CD4-positive, alpha-beta T cell (primary cell): ENCODE measurements at regions not wholly inside any gene's neighbourhood (a gene's known extent, or its start where the extent isn't known, plus 50 kb on each side); places are given as distances from the start of the nearest gene placed in this dataset.

Source experiments
- ATAC-seq: fragments of 200-7000 bp; cut with Tn5 transposase; one replicate; pipeline ENCODE4 v1.10.0; 2022; ENCODE audit warnings: mild to moderate bottlenecking; ENCODE audit not compliant: poor library complexity
- CTCF ChIA-PET: fragments of 350-600 bp; sonication (Branson Sonifier 250); formaldehyde crosslinking; loops from one replicate; lab custom pipeline; 2021; ENCODE audit warnings: antibody characterized with exemption, inconsistent platforms; lab: Charles Lee
- POLR2A ChIA-PET: fragments of 350-600 bp; sonication (Branson Sonifier 250); formaldehyde crosslinking; loops from one replicate; lab custom pipeline; 2021; ENCODE audit warnings: antibody characterized with exemption, inconsistent platforms; lab: Charles Lee
- DNase-seq, 14 experiments: peaks; one replicate each; pipeline ENCODE4 v3.0.0-alpha.2; 2013 to 2020; ENCODE audit warnings: mixed read lengths in 2 of 14
- H3K27ac ChIP-seq, 2 donors: one replicate each; pipeline versions ENCODE4 v1.5.1 to v1.7.0; 2013; ENCODE audit warnings: low read length in 2 of 2, low read depth in 1 of 2, mild to moderate bottlenecking in 1 of 2
- H3K27me3 ChIP-seq, 2 experiments: 1 replicate in 1 of 2; 2 replicates in 1 of 2; pipeline versions ENCODE4 v1.6.1 to v1.7.0; 2013; ENCODE audit warnings: low read length in 2 of 2, control low read depth in 1 of 2, mild to moderate bottlenecking in 1 of 2, moderate library complexity in 1 of 2; ENCODE audit not compliant: insufficient read depth in 2 of 2, control insufficient read depth in 1 of 2
- H3K36me3 ChIP-seq: one replicate; pipeline ENCODE4 v1.6.1; 2013; ENCODE audit warnings: low read length, control low read depth; ENCODE audit not compliant: insufficient read depth
- H3K4me1 ChIP-seq: one replicate; pipeline ENCODE4 v1.6.1; 2013; ENCODE audit warnings: low read length, control low read depth; ENCODE audit not compliant: insufficient read depth
- H3K4me3 ChIP-seq: one replicate; pipeline ENCODE4 v1.5.1; 2013; ENCODE audit warnings: mild to moderate bottlenecking, low read length, moderate library complexity
- H3K9me3 ChIP-seq, 2 experiments: 1 replicate in 1 of 2; 2 replicates in 1 of 2; pipeline versions ENCODE4 v1.6.1 to v1.7.0; 2013; ENCODE audit warnings: low read length in 2 of 2, mild to moderate bottlenecking in 2 of 2, control low read depth in 1 of 2, moderate library complexity in 1 of 2; ENCODE audit not compliant: control insufficient read depth in 1 of 2, insufficient read depth in 1 of 2
- H3K27ac Mint-ChIP-seq: one replicate; pipeline ENCODE4 v1.8.0; 2020; ENCODE audit warnings: mixed read lengths
- H3K27me3 Mint-ChIP-seq: one replicate; pipeline ENCODE4 v1.8.0; 2021; ENCODE audit warnings: mixed read lengths
- H3K36me3 Mint-ChIP-seq: one replicate; pipeline ENCODE4 v1.8.0; 2021; ENCODE audit warnings: low read depth, mixed read lengths
- H3K4me1 Mint-ChIP-seq: one replicate; pipeline ENCODE4 v1.8.0; 2021; ENCODE audit warnings: low read depth, mixed read lengths
- H3K4me3 Mint-ChIP-seq: one replicate; pipeline ENCODE4 v1.8.0; 2020; ENCODE audit warnings: mild to moderate bottlenecking, mixed read lengths
- H3K9me3 Mint-ChIP-seq: one replicate; pipeline ENCODE4 v1.8.0; 2020; ENCODE audit warnings: mixed read lengths
- intact Hi-C, 2 experiments: fragments of 100-400 bp; cut with DNase I in 1 of 2; cut with micrococcal nuclease in 1 of 2; formaldehyde crosslinking; loops; one replicate each; pipeline versions ENCODE4 v1.15.1 to v1.9.0; 2023 to 2025; cut with DNase I, micrococcal nuclease
- TF ChIP-seq, protein P1 (sequence below): fragments of 200-600 bp; IDR thresholded peaks from one replicate; pipeline ENCODE4 v1.8.0; 2022; ENCODE audit warnings: antibody characterized with exemption, mild to moderate bottlenecking

DNA sequence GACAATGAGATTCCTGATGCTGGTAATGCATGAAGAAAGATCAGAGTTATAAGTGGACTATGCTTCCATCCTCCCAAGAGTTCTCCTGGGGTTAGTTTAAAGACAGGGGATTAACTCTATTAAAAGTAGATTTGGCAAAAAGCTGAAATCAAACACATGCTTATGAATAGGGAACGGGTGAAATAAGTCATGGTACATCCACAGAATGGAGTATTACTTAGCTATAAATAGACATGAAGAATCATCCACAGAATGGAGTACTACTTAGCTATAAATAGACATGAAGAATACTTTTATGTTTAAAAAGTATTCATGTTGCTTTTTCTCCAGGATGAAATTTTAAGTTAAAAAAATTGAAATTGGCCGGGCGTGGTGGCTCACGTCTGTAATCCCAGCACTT lies 596.4 kb upstream of the B3GAT1 start:
- Histone ChIP-seq H3K9me3 (no peaks in the 10 kb centered on the region), H3K4me3 (no peak overlapping the region), H3K27ac (no peak overlapping the region), H3K27me3 (peaks cover 3 to 4% of the 10 kb centered on the region in 2 experiments), H3K4me1 (no peaks in the 10 kb centered on the region), H3K36me3 (no peaks in the 10 kb centered on the region)
- ATAC-seq (no peak), DNase-seq (no peak)
- H3K4me1 Mint-ChIP-seq, result no peaks in the 10 kb centered on the region
- H3K27me3 Mint-ChIP-seq, result peaks cover 17% of the 10 kb centered on the region
- no peak overlapping the region for H3K4me3 Mint-ChIP-seq
- TF ChIP-seq, protein P1, sequence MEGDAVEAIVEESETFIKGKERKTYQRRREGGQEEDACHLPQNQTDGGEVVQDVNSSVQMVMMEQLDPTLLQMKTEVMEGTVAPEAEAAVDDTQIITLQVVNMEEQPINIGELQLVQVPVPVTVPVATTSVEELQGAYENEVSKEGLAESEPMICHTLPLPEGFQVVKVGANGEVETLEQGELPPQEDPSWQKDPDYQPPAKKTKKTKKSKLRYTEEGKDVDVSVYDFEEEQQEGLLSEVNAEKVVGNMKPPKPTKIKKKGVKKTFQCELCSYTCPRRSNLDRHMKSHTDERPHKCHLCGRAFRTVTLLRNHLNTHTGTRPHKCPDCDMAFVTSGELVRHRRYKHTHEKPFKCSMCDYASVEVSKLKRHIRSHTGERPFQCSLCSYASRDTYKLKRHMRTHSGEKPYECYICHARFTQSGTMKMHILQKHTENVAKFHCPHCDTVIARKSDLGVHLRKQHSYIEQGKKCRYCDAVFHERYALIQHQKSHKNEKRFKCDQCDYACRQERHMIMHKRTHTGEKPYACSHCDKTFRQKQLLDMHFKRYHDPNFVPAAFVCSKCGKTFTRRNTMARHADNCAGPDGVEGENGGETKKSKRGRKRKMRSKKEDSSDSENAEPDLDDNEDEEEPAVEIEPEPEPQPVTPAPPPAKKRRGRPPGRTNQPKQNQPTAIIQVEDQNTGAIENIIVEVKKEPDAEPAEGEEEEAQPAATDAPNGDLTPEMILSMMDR, result no peak
- ChIA-PET POLR2A (no interaction called here), CTCF (no interaction called here)
- H3K36me3 Mint-ChIP-seq, result no peaks in the 10 kb centered on the region
- no peaks in the 10 kb centered on the region for H3K9me3 Mint-ChIP-seq
- no peak overlapping the region for H3K27ac Mint-ChIP-seq
- intact Hi-C loops, result no loop called here

DNA sequence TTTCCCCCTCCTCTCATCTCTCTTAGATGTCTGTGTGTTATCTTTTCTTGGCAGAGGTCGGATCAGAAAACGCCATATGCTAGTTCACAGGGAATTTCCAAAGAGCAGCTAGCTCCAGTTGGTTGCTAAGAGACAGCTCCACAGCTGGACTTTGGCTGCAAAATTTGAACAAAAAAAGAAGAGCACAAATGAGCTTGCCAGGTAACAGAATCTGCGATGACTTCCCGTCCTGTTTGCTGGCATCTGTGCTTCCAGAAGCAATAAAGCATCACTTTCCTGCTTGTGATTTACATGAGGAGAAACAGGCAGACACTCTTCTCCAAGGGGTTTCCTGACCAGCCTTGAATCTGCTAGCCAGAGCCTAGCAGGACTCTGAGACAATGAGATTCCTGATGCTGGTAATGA lies 596.0 kb upstream of the B3GAT1 start:
- Mint-ChIP-seq H3K27me3 (peaks cover 13% of the 10 kb centered on the region), H3K9me3 (no peaks in the 10 kb centered on the region), H3K4me3 (no peak overlapping the region), H3K36me3 (no peaks in the 10 kb centered on the region), H3K27ac (no peak overlapping the region), H3K4me1 (no peaks in the 10 kb centered on the region)
- DNase-seq (no peak), ATAC-seq (no peak)
- no peaks in the 10 kb centered on the region for H3K36me3 ChIP-seq
- no peaks in the 10 kb centered on the region for H3K4me1 ChIP-seq
- no peak overlapping the region for H3K4me3 ChIP-seq
- no peak overlapping the region for H3K27ac ChIP-seq
- ChIA-PET CTCF (no interaction called here), POLR2A (no interaction called here)
- peaks cover 3 to 4% of the 10 kb centered on the region in 2 experiments for H3K27me3 ChIP-seq
- TF ChIP-seq, protein P1, result no peak
- intact Hi-C loops, result no loop called here
- H3K9me3 ChIP-seq, result no peaks in the 10 kb centered on the region

DNA sequence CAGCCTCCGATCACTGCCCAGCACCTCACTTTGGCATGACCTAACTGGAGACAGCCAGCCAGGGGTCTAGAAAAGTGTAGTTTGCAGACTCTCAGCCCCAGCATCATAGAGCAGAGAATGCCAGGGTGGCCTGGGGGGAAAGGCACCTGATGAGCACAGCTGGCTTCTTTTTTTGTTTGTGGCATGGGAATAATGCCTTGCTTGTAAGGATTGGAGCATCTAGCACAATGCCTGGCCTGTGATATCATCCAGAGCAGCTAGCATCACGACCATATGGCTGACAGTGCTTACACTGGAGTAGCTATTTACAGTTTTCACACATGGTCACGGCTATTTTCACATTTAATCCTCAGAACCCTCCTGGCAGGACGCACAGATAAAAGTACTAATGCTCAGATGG lies 594.8 kb upstream of the B3GAT1 start:
- ATAC-seq (no peak), DNase-seq (no peak)
- H3K36me3 Mint-ChIP-seq, result no peaks in the 10 kb centered on the region
- TF ChIP-seq, protein P1, result no peak
- no peak overlapping the region for H3K4me3 Mint-ChIP-seq
- Histone ChIP-seq H3K27ac (no peak overlapping the region), H3K4me1 (no peaks in the 10 kb centered on the region), H3K4me3 (no peak overlapping the region), H3K9me3 (no peaks in the 10 kb centered on the region), H3K36me3 (no peaks in the 10 kb centered on the region), H3K27me3 (peaks cover 3 to 4% of the 10 kb centered on the region in 2 experiments)
- ChIA-PET POLR2A (no interaction called here), CTCF (no interaction called here)
- H3K4me1 Mint-ChIP-seq, result no peaks in the 10 kb centered on the region
- no peaks in the 10 kb centered on the region for H3K9me3 Mint-ChIP-seq
- intact Hi-C loops, result no loop called here
- no peak overlapping the region for H3K27ac Mint-ChIP-seq
- peaks cover 7% of the 10 kb centered on the region for H3K27me3 Mint-ChIP-seq
